Nephron (organoid): ENCODE measurements at regions not wholly inside any gene's neighbourhood (a gene's known extent, or its start where the extent isn't known, plus 50 kb on each side); places are given as distances from the start of the nearest gene placed in this dataset.

Experiments used
- H3K27ac Mint-ChIP-seq, 3 experiments: 2 replicates each; pipeline ENCODE4 v1.8.0; 2020; ENCODE audit warnings: mixed read lengths in 3 of 3, mild to moderate bottlenecking in 2 of 3, moderate library complexity in 1 of 3
- H3K27me3 Mint-ChIP-seq: 2 replicates; pipeline ENCODE4 v1.8.0; 2021; ENCODE audit warnings: low read depth, mild to moderate bottlenecking, moderate library complexity, mixed read lengths
- H3K36me3 Mint-ChIP-seq: 2 replicates; pipeline ENCODE4 v1.8.0; 2020; ENCODE audit warnings: low read depth, mixed read lengths
- H3K4me1 Mint-ChIP-seq: 2 replicates; pipeline ENCODE4 v1.8.0; 2020; ENCODE audit warnings: mixed read lengths
- H3K4me3 Mint-ChIP-seq, 3 experiments: 2 replicates each; pipeline ENCODE4 v1.8.0; 2020; ENCODE audit warnings: mild to moderate bottlenecking in 3 of 3, mixed read lengths in 3 of 3, moderate library complexity in 2 of 3
- H3K9me3 Mint-ChIP-seq: 2 replicates; pipeline ENCODE4 v1.8.0; 2020; ENCODE audit warnings: mixed read lengths
- CTCF ChIP-seq, 3 experiments: fragments of 200-600 bp; sonication (generic); IDR thresholded peaks; one replicate each; pipeline ENCODE4 v1.5.0; 2021; ENCODE audit warnings: antibody characterized with exemption in 3 of 3; ENCODE audit not compliant: unreplicated experiment in 3 of 3

- peaks cover 16% of the 10 kb centered on the region for H3K9me3 Mint-ChIP-seq
- no peak overlapping the region for H3K27ac Mint-ChIP-seq
- H3K36me3 Mint-ChIP-seq = peaks cover 13% of the 10 kb centered on the region
- no peak overlapping the region for H3K4me3 Mint-ChIP-seq
- H3K4me1 Mint-ChIP-seq = peaks cover 16% of the 10 kb centered on the region
- peaks cover 11% of the 10 kb centered on the region for H3K27me3 Mint-ChIP-seq
- no peak for TF ChIP-seq CTCF (IDR thresholded peaks at IDR 0.05; ENCODE audit: unreplicated experiment in 3 of 3)
These were observed 95.8 kb downstream of the GEMIN8 start for GRCh38 chrX:13933851-13934250.

- no peak for TF ChIP-seq CTCF (IDR thresholded peaks at IDR 0.05; ENCODE audit: unreplicated experiment in 3 of 3)
- peaks cover 11% of the 10 kb centered on the region for H3K27me3 Mint-ChIP-seq
- peaks cover 13% of the 10 kb centered on the region for H3K36me3 Mint-ChIP-seq
- peaks cover 16% of the 10 kb centered on the region for H3K4me1 Mint-ChIP-seq
- no peak overlapping the region for H3K4me3 Mint-ChIP-seq
- H3K9me3 Mint-ChIP-seq = peaks cover 19% of the 10 kb centered on the region
- no peak overlapping the region for H3K27ac Mint-ChIP-seq
These were observed 96.3 kb downstream of the GEMIN8 start for GRCh38 chrX:13933352-13933751.

- H3K4me1 Mint-ChIP-seq = peaks cover 19% of the 10 kb centered on the region
- TF ChIP-seq CTCF (IDR thresholded peaks at IDR 0.05; ENCODE audit: unreplicated experiment in 3 of 3) = no peak
- peaks cover 13% of the 10 kb centered on the region for H3K36me3 Mint-ChIP-seq
- H3K9me3 Mint-ChIP-seq = peaks cover 19% of the 10 kb centered on the region
- H3K4me3 Mint-ChIP-seq = no peak overlapping the region
- H3K27me3 Mint-ChIP-seq = peaks cover 8% of the 10 kb centered on the region
- H3K27ac Mint-ChIP-seq = peak overlapping the region in 1 of 3 experiments; percentile 4
These were observed 97.3 kb downstream of the GEMIN8 start for GRCh38 chrX:13932416-13932815.

- H3K9me3 Mint-ChIP-seq = peaks cover 17% of the 10 kb centered on the region
- no peak overlapping the region for H3K4me3 Mint-ChIP-seq
These were observed 102.5 kb downstream of the GEMIN8 start for GRCh38 chrX:13927175-13927574.

GRCh38 chrX:13923845-13924244 is 105.8 kb downstream of the GEMIN8 start:
- H3K4me1 Mint-ChIP-seq = peaks cover 10% of the 10 kb centered on the region
- H3K27me3 Mint-ChIP-seq = no peaks in the 10 kb centered on the region
- peaks cover 4% of the 10 kb centered on the region for H3K36me3 Mint-ChIP-seq
- no peak for TF ChIP-seq CTCF (IDR thresholded peaks at IDR 0.05; ENCODE audit: unreplicated experiment in 3 of 3)
- peak overlapping the region in 1 of 3 experiments; percentile 49 for H3K27ac Mint-ChIP-seq
- H3K9me3 Mint-ChIP-seq = peaks cover 6% of the 10 kb centered on the region
- no peak overlapping the region for H3K4me3 Mint-ChIP-seq

More at GRCh38 chrX:13927175-13927574, 102.5 kb downstream of the GEMIN8 start:
- Mint-ChIP-seq H3K4me1 (peaks cover 10% of the 10 kb centered on the region), H3K36me3 (peaks cover 9% of the 10 kb centered on the region), H3K27me3 (no peaks in the 10 kb centered on the region), H3K27ac (no peak overlapping the region)
- TF ChIP-seq CTCF (IDR thresholded peaks at IDR 0.05; ENCODE audit: unreplicated experiment in 3 of 3) = no peak

GRCh38 chrX:13923289-13923688 is 106.4 kb upstream of the GPM6B start:
- Mint-ChIP-seq H3K4me3 (no peak overlapping the region), H3K4me1 (peaks cover 10% of the 10 kb centered on the region), H3K27me3 (no peaks in the 10 kb centered on the region), H3K9me3 (peaks cover 6% of the 10 kb centered on the region), H3K36me3 (peaks cover 9% of the 10 kb centered on the region), H3K27ac (peak overlapping the region; percentile 29 to 49 (median 35))
- no peak for TF ChIP-seq CTCF (IDR thresholded peaks at IDR 0.05; ENCODE audit: unreplicated experiment in 3 of 3)
